ENCODE measurements at regions not wholly inside any gene's neighbourhood (a gene's known extent, or its start where the extent isn't known, plus 50 kb on each side); places are given as distances from the start of the nearest gene placed in this dataset.
"Not testable (repeated sequence)": the region's sequence is repeated elsewhere in the genome, so short reads cannot be mapped to it uniquely, and the experiment has no call there.

GRCh38 chr15:20354884-20355223, 186.7 kb downstream of the GOLGA6L6 start:
- TF ChIP-seq POLR2AphosphoS5, CTCF (IDR thresholded peaks at IDR 0.05): not testable (repeated sequence)
